HG03045 (cell line): ENCODE measurements at regions not wholly inside any gene's neighbourhood (a gene's known extent, or its start where the extent isn't known, plus 50 kb on each side); places are given as distances from the start of the nearest gene placed in this dataset.

Experiments
- ATAC-seq: cut with Tn5 transposase; IDR thresholded peaks from one replicate; pipeline ENCODE4 v1.9.1; 2021; ENCODE audit warnings: mild to moderate bottlenecking, moderate library complexity; ENCODE audit not compliant: unreplicated experiment

- ATAC-seq, result no peak
Observed at GRCh38 chr3:163039636-163040035, 1543.0 kb downstream of the OTOL1 start.

GRCh38 chr3:163043074-163043473 lies 1546.5 kb downstream of the OTOL1 start:
- ATAC-seq, result no peak

GRCh38 chr3:163045945-163046344 lies 1549.3 kb downstream of the OTOL1 start:
- ATAC-seq, result no peak

GRCh38 chr3:163048881-163049280 lies 1552.3 kb downstream of the OTOL1 start:
- no peak for ATAC-seq

GRCh38 chr3:163056874-163057497 lies 1560.4 kb downstream of the OTOL1 start:
- ATAC-seq, result no peak

GRCh38 chr3:163058031-163058854 lies 1561.6 kb downstream of the OTOL1 start:
- no peak for ATAC-seq

- no peak for ATAC-seq
Observed at GRCh38 chr3:163071713-163072112, 1575.1 kb downstream of the OTOL1 start.
